ENCODE measurements at regions not wholly inside any gene's neighbourhood (a gene's known extent, or its start where the extent isn't known, plus 50 kb on each side); places are given as distances from the start of the nearest gene placed in this dataset.
"Not testable (repeated sequence)": the region's sequence is repeated elsewhere in the genome, so short reads cannot be mapped to it uniquely, and the experiment has no call there.

DNA sequence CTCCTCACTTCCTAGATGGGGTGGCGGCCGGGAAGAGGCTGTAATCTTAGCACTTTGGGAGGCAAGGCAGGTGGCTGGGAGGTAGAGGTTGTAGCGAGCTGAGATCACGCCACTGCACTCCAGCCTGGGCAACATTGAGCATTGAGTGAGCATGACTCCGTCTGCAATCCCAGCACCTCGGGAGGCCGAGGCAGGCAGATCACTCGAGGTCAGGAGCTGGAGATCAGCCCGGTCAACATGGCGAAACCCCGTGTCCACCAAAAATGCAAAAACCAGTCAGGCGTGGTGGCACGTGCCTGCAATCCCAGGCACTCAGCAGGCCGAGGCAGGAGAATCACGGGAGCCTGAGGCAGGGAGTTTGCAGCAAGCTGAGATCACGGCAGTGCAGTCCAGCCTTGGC lies 91.9 kb upstream of the CTSV start:
- TF ChIP-seq CTCF, EZH2 (IDR thresholded peaks at IDR 0.05): not testable (repeated sequence)

All from neural progenitor cell (in vitro differentiated cells).